ENCODE measurements at regions not wholly inside any gene's neighbourhood (a gene's known extent, or its start where the extent isn't known, plus 50 kb on each side); places are given as distances from the start of the nearest gene placed in this dataset.

DNA sequence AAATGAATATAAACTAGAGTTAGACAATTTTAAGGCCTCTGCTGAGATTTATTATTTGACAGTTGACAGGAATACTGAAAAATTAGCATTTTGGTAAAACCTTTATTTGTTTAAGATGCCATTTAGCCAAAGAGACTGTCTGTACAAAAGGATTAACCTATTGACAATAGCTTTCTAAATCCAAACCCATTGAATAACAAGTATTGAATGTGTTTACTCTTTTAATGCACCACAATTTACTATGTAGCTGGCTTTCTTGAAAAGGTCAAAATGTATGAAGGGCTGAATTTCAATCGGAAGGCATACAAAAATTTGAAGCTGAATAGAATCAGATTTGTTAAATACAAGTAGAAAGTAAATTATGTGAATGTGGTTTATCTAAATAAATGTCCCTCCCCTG, 374.5 kb downstream of the TEX13C start:
- no peak for DNase-seq (ENCODE audit: low read depth, low spot score)
- Histone ChIP-seq H3K9ac (ENCODE audit: insufficient read length) (no peak overlapping the region), H3K36me3 (ENCODE audit: insufficient read depth, low read length) (no peaks in the 10 kb centered on the region), H3K9me3 (ENCODE audit: low read depth, low read length) (no peaks in the 10 kb centered on the region), H3K4me3 (no peak overlapping the region), H3K27ac (no peak overlapping the region)
- no peak for TF ChIP-seq FOXP2 (optimal IDR thresholded peaks at IDR 0.05; ENCODE audit: control extremely low read depth, extremely low read length, insufficient read depth)
- no peak for TF ChIP-seq EZH2 (IDR thresholded peaks at IDR 0.05)
- TF ChIP-seq POLR2AphosphoS5 (IDR thresholded peaks at IDR 0.05; ENCODE audit: borderline replicate concordance, low read depth, low read length) = no peak

DNA sequence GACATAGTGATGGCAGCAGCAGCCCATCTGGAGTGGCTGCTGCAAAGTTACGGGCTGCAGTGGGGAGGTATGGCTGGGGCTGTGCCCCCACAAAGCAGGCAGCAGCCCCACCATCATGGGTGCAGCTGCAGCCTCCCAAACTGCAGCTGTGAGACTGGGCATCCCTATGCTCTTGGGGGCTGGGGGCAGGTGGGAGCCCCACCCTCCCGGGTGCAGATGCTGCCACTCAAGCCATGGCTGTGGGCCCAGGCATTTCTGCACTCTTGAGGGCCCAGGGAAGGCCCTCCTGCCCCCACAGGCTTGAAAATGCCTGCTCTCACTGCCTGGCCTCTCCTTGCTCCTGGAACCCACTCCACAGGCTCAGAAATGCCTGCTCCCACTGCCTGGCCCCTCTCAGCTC, 389.4 kb downstream of the TEX13C start:
- H3K4me3 ChIP-seq = no peak overlapping the region
- no peaks in the 10 kb centered on the region for H3K9me3 ChIP-seq (ENCODE audit: low read depth, low read length)
- no peaks in the 10 kb centered on the region for H3K36me3 ChIP-seq (ENCODE audit: insufficient read depth, low read length)
- no peak for TF ChIP-seq EZH2 (IDR thresholded peaks at IDR 0.05)
- TF ChIP-seq POLR2AphosphoS5 (IDR thresholded peaks at IDR 0.05; ENCODE audit: borderline replicate concordance, low read depth, low read length) = no peak
- no peak overlapping the region for H3K27ac ChIP-seq
- no peak overlapping the region for H3K9ac ChIP-seq (ENCODE audit: insufficient read length)
- no peak for DNase-seq (ENCODE audit: low read depth, low spot score)

DNA sequence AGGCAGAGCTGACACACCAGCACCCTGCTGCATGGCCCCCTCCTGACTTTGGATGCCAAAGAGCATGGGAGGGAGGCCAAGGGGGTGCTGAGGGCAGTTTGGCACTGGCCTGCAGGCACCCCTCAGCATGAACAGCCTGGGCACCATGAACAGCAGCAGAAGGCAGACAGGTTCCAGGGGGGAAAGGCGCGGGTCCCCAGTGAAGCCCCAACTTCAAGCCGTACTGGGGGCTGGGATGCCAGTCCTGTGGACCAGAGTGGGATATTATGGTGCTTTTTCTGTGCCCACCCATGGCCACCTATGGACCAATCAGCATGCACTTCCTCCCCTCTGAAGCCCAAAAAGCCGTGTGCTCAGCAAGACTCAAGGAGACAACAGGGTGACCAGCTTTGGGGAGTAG, 389.9 kb downstream of the TEX13C start:
- TF ChIP-seq FOXP2 (optimal IDR thresholded peaks at IDR 0.05; ENCODE audit: control extremely low read depth, extremely low read length, insufficient read depth) (no peak), EZH2 (IDR thresholded peaks at IDR 0.05) (no peak), POLR2AphosphoS5 (IDR thresholded peaks at IDR 0.05; ENCODE audit: borderline replicate concordance, low read depth, low read length) (no peak)
- H3K9ac ChIP-seq (ENCODE audit: insufficient read length) = no peak overlapping the region
- no peak overlapping the region for H3K4me3 ChIP-seq
- H3K9me3 ChIP-seq (ENCODE audit: low read depth, low read length) = no peaks in the 10 kb centered on the region
- H3K36me3 ChIP-seq (ENCODE audit: insufficient read depth, low read length) = no peaks in the 10 kb centered on the region
- no peak overlapping the region for H3K27ac ChIP-seq
- DNase-seq (ENCODE audit: low read depth, low spot score) = no peak

GRCh38 chrX:125710403-125711062, 390.9 kb downstream of the TEX13C start:
- TF ChIP-seq POLR2AphosphoS5 (IDR thresholded peaks at IDR 0.05; ENCODE audit: borderline replicate concordance, low read depth, low read length) (no peak), EZH2 (IDR thresholded peaks at IDR 0.05) (no peak), FOXP2 (optimal IDR thresholded peaks at IDR 0.05; ENCODE audit: control extremely low read depth, extremely low read length, insufficient read depth) (no peak)
- no peaks in the 10 kb centered on the region for H3K9me3 ChIP-seq (ENCODE audit: low read depth, low read length)
- DNase-seq (ENCODE audit: low read depth, low spot score) = no peak

GRCh38 chrX:125711103-125711502, 391.4 kb downstream of the TEX13C start:
- DNase-seq (ENCODE audit: low read depth, low spot score) = no peak
- no peaks in the 10 kb centered on the region for H3K9me3 ChIP-seq (ENCODE audit: low read depth, low read length)
- H3K9ac ChIP-seq (ENCODE audit: insufficient read length) = no peak overlapping the region
- no peak overlapping the region for H3K27ac ChIP-seq
- H3K36me3 ChIP-seq (ENCODE audit: insufficient read depth, low read length) = no peaks in the 10 kb centered on the region
- TF ChIP-seq FOXP2 (optimal IDR thresholded peaks at IDR 0.05; ENCODE audit: control extremely low read depth, extremely low read length, insufficient read depth) = no peak
- no peak for TF ChIP-seq EZH2 (IDR thresholded peaks at IDR 0.05)
- no peak for TF ChIP-seq POLR2AphosphoS5 (IDR thresholded peaks at IDR 0.05; ENCODE audit: borderline replicate concordance, low read depth, low read length)
- H3K4me3 ChIP-seq = no peak overlapping the region

More at GRCh38 chrX:125710403-125711062, 390.9 kb downstream of the TEX13C start:
- Histone ChIP-seq H3K4me3 (no peak overlapping the region), H3K9ac (ENCODE audit: insufficient read length) (no peak overlapping the region), H3K36me3 (ENCODE audit: insufficient read depth, low read length) (no peaks in the 10 kb centered on the region), H3K27ac (no peak overlapping the region)

GRCh38 chrX:125713633-125714032, 394.0 kb downstream of the TEX13C start:
- no peak overlapping the region for H3K9ac ChIP-seq (ENCODE audit: insufficient read length)
- H3K9me3 ChIP-seq (ENCODE audit: low read depth, low read length) = no peaks in the 10 kb centered on the region
- H3K27ac ChIP-seq = no peak overlapping the region
- no peaks in the 10 kb centered on the region for H3K36me3 ChIP-seq (ENCODE audit: insufficient read depth, low read length)
- no peak overlapping the region for H3K4me3 ChIP-seq
- TF ChIP-seq FOXP2 (optimal IDR thresholded peaks at IDR 0.05; ENCODE audit: control extremely low read depth, extremely low read length, insufficient read depth) (no peak), EZH2 (IDR thresholded peaks at IDR 0.05) (no peak), POLR2AphosphoS5 (IDR thresholded peaks at IDR 0.05; ENCODE audit: borderline replicate concordance, low read depth, low read length) (no peak)
- no peak for DNase-seq (ENCODE audit: low read depth, low spot score)

GRCh38 chrX:125727117-125727516, 407.4 kb downstream of the TEX13C start:
- no peak for TF ChIP-seq EZH2 (IDR thresholded peaks at IDR 0.05)
- Histone ChIP-seq H3K36me3 (ENCODE audit: insufficient read depth, low read length) (no peaks in the 10 kb centered on the region), H3K27ac (no peak overlapping the region), H3K4me3 (no peak overlapping the region), H3K9ac (ENCODE audit: insufficient read length) (no peak overlapping the region), H3K9me3 (ENCODE audit: low read depth, low read length) (no peaks in the 10 kb centered on the region)
- no peak for DNase-seq (ENCODE audit: low read depth, low spot score)

- Histone ChIP-seq H3K9me3 (ENCODE audit: low read depth, low read length) (no peaks in the 10 kb centered on the region), H3K36me3 (ENCODE audit: insufficient read depth, low read length) (no peaks in the 10 kb centered on the region), H3K9ac (ENCODE audit: insufficient read length) (no peak overlapping the region), H3K4me3 (no peak overlapping the region), H3K27ac (no peak overlapping the region)
- TF ChIP-seq FOXP2 (optimal IDR thresholded peaks at IDR 0.05; ENCODE audit: control extremely low read depth, extremely low read length, insufficient read depth) = no peak
- no peak for TF ChIP-seq POLR2AphosphoS5 (IDR thresholded peaks at IDR 0.05; ENCODE audit: borderline replicate concordance, low read depth, low read length)
- TF ChIP-seq EZH2 (IDR thresholded peaks at IDR 0.05) = no peak
- no peak for DNase-seq (ENCODE audit: low read depth, low spot score)
These were observed 416.5 kb downstream of the TEX13C start for GRCh38 chrX:125736008-125736729.

- H3K4me3 ChIP-seq = no peak overlapping the region
- TF ChIP-seq POLR2AphosphoS5 (IDR thresholded peaks at IDR 0.05; ENCODE audit: borderline replicate concordance, low read depth, low read length) = no peak
- TF ChIP-seq FOXP2 (optimal IDR thresholded peaks at IDR 0.05; ENCODE audit: control extremely low read depth, extremely low read length, insufficient read depth) = no peak
- no peak for TF ChIP-seq EZH2 (IDR thresholded peaks at IDR 0.05)
- H3K27ac ChIP-seq = no peak overlapping the region
- no peak for DNase-seq (ENCODE audit: low read depth, low spot score)
- no peak overlapping the region for H3K9ac ChIP-seq (ENCODE audit: insufficient read length)
- no peaks in the 10 kb centered on the region for H3K9me3 ChIP-seq (ENCODE audit: low read depth, low read length)
- no peaks in the 10 kb centered on the region for H3K36me3 ChIP-seq (ENCODE audit: insufficient read depth, low read length)
These were observed 423.1 kb downstream of the TEX13C start for GRCh38 chrX:125742811-125743210.
